ENCODE measurements at regions not wholly inside any gene's neighbourhood (a gene's known extent, or its start where the extent isn't known, plus 50 kb on each side); places are given as distances from the start of the nearest gene placed in this dataset.

DNA sequence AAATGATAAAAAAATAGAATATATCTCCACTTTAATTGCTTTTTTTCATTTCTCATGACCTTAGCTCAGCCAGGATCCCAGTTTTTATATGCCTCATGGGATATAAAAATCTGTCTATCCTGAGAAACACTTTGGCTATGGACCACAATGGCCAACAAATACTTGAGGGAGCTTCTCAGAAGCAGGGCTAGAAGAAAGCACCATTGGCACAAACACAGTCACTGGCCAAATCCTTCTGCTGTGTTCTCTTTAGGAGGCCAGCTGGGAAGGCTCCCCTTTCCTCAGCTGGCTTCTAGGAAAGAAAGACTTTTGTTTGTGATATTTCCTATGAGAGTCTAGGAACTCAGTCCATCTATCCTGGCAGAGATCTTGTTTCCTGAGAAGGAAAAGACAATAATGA, 856.2 kb upstream of the GHITM start:
- Histone ChIP-seq H3K9me3 (replicated peaks; ENCODE audit: control insufficient read depth, insufficient read depth, low read length) (no peaks in the 10 kb centered on the region), H3K27me3 (ENCODE audit: control insufficient read depth in 2 of 2, insufficient read depth in 2 of 2, low read length in 2 of 2) (no peaks in the 10 kb centered on the region), H4K20me1 (replicated peaks; ENCODE audit: control insufficient read depth, extremely low read depth, insufficient read depth, low read length) (no peaks in the 10 kb centered on the region), H3K36me3 (ENCODE audit: control insufficient read depth in 2 of 2, extremely low read depth in 1 of 2, insufficient read depth in 2 of 2, low read length in 2 of 2) (no peaks in the 10 kb centered on the region), H3K4me3 (replicated peaks in 1 of 3; ENCODE audit: insufficient read depth in 1 of 3, low read depth in 1 of 3, low read length in 3 of 3) (no peak overlapping the region), H3K9ac (replicated peaks; ENCODE audit: extremely low read depth, insufficient read depth, low read length) (no peak overlapping the region), H2AFZ (ENCODE audit: low read depth, low read length) (no peak overlapping the region), H3K79me2 (ENCODE audit: control insufficient read depth, insufficient read depth, low read length) (no peaks in the 10 kb centered on the region), H3K9me1 (replicated peaks; ENCODE audit: control insufficient read depth, extremely low read depth, insufficient read depth, low read length) (no peaks in the 10 kb centered on the region), H3K4me2 (ENCODE audit: insufficient read depth, low read length) (no peak overlapping the region), H3K4me1 (ENCODE audit: control insufficient read depth, extremely low read depth, insufficient read depth, low read length) (no peaks in the 10 kb centered on the region), H3K27ac (ENCODE audit: insufficient read depth, low read depth, low read length) (no peak overlapping the region)
- no peak for TF ChIP-seq POLR2A (IDR thresholded peaks at IDR 0.05; ENCODE audit: low read depth, low read length)
- no peak for TF ChIP-seq FOS (IDR thresholded peaks at IDR 0.05; ENCODE audit: borderline replicate concordance, insufficient read depth, low read length)
- no peak for TF ChIP-seq MYC (IDR thresholded peaks at IDR 0.05; ENCODE audit: low read depth, low read length)
- no peak for TF ChIP-seq EZH2 (IDR thresholded peaks at IDR 0.05; ENCODE audit: borderline replicate concordance, low read depth, low read length, severe bottlenecking)
- TF ChIP-seq, protein P1, sequence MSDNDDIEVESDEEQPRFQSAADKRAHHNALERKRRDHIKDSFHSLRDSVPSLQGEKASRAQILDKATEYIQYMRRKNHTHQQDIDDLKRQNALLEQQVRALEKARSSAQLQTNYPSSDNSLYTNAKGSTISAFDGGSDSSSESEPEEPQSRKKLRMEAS (IDR thresholded peaks at IDR 0.05; ENCODE audit: insufficient read depth, insufficient read length), result no peak
- TF ChIP-seq POLR2AphosphoS5 (IDR thresholded peaks at IDR 0.05; ENCODE audit: insufficient read depth, low read depth, low read length), result no peak
- TF ChIP-seq, protein P2, sequence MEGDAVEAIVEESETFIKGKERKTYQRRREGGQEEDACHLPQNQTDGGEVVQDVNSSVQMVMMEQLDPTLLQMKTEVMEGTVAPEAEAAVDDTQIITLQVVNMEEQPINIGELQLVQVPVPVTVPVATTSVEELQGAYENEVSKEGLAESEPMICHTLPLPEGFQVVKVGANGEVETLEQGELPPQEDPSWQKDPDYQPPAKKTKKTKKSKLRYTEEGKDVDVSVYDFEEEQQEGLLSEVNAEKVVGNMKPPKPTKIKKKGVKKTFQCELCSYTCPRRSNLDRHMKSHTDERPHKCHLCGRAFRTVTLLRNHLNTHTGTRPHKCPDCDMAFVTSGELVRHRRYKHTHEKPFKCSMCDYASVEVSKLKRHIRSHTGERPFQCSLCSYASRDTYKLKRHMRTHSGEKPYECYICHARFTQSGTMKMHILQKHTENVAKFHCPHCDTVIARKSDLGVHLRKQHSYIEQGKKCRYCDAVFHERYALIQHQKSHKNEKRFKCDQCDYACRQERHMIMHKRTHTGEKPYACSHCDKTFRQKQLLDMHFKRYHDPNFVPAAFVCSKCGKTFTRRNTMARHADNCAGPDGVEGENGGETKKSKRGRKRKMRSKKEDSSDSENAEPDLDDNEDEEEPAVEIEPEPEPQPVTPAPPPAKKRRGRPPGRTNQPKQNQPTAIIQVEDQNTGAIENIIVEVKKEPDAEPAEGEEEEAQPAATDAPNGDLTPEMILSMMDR (IDR thresholded peaks at IDR 0.05; ENCODE audit: extremely low read depth in 1 of 2, insufficient read depth in 1 of 2, low read depth in 1 of 2, low read length in 2 of 2), result no peak
- no peak for TF ChIP-seq JUN (IDR thresholded peaks at IDR 0.05; ENCODE audit: borderline replicate concordance, insufficient read depth, insufficient read length, low read depth)
- DNase-seq (ENCODE audit: low read depth, low spot score) (no peak), FAIRE-seq (no peak)
- dilution Hi-C loops (cut with MboI; ENCODE audit: extremely low pct_ligation_motif_present, low sequenced_read_pairs) (no loop called here), intact Hi-C loops (cut with micrococcal nuclease) (no loop called here)
- no TSS peak for BruUV-seq (replicated peaks)
- CTCF ChIA-PET, result no interaction called here
- POLR2A ChIA-PET, result no interaction called here

Measured in endothelial cell of umbilical vein (primary cell).